ENCODE measurements at regions not wholly inside any gene's neighbourhood (a gene's known extent, or its start where the extent isn't known, plus 50 kb on each side); places are given as distances from the start of the nearest gene placed in this dataset.

GRCh38 chr12:40502322-40502721 is 189.9 kb upstream of the CNTN1 start:
- peak in 1 of 3 donors; percentile 11 for DNase-seq
- no peaks in the 10 kb centered on the region for H3K36me3 ChIP-seq (ENCODE audit: control insufficient read depth in 4 of 4, insufficient read depth in 4 of 4, low read length in 3 of 4)
- 100% methylated on average over 2 of the region's 3 CpGs for WGBS (ENCODE audit: insufficient coverage)
- H3K4me1 ChIP-seq (ENCODE audit: control extremely low read depth in 1 of 4, control insufficient read depth in 4 of 4, insufficient read depth in 4 of 4, low read length in 3 of 4), result peaks cover 0 to 3% (median 0%) of the 10 kb centered on the region in 4 experiments
- H3K4me3 ChIP-seq (ENCODE audit: control insufficient read depth in 1 of 7, extremely low read depth in 1 of 7, insufficient read depth in 4 of 7, low read depth in 2 of 7, low read length in 6 of 7), result no peak overlapping the region
- no peak overlapping the region for H3K27ac ChIP-seq (ENCODE audit: insufficient read depth in 1 of 2, low read depth in 1 of 2, low read length in 2 of 2, poor library complexity in 1 of 2, severe bottlenecking in 2 of 2)
- peaks cover 0 to 1% (median 0%) of the 10 kb centered on the region in 5 experiments for H3K9me3 ChIP-seq (ENCODE audit: control extremely low read depth in 1 of 5, control insufficient read depth in 4 of 5, insufficient read depth in 2 of 5, low read depth in 1 of 5, low read length in 4 of 5)
- ChIA-PET POLR2A (no interaction called here), CTCF (no interaction called here)
- no peaks in the 10 kb centered on the region for H3K27me3 ChIP-seq (replicated peaks in 2 of 5; ENCODE audit: control insufficient read depth in 4 of 5, insufficient read depth in 5 of 5, low read length in 4 of 5)

- Histone ChIP-seq H3K36me3 (ENCODE audit: control insufficient read depth in 4 of 4, insufficient read depth in 4 of 4, low read length in 3 of 4) (no peaks in the 10 kb centered on the region), H3K27me3 (replicated peaks in 2 of 5; ENCODE audit: control insufficient read depth in 4 of 5, insufficient read depth in 5 of 5, low read length in 4 of 5) (no peaks in the 10 kb centered on the region), H3K9me3 (ENCODE audit: control extremely low read depth in 1 of 5, control insufficient read depth in 4 of 5, insufficient read depth in 2 of 5, low read depth in 1 of 5, low read length in 4 of 5) (peaks cover 0 to 1% (median 0%) of the 10 kb centered on the region in 5 experiments), H3K4me3 (ENCODE audit: control insufficient read depth in 1 of 7, extremely low read depth in 1 of 7, insufficient read depth in 4 of 7, low read depth in 2 of 7, low read length in 6 of 7) (no peak overlapping the region), H3K4me1 (ENCODE audit: control extremely low read depth in 1 of 4, control insufficient read depth in 4 of 4, insufficient read depth in 4 of 4, low read length in 3 of 4) (peaks cover 0 to 3% (median 0%) of the 10 kb centered on the region in 4 experiments), H3K27ac (ENCODE audit: insufficient read depth in 1 of 2, low read depth in 1 of 2, low read length in 2 of 2, poor library complexity in 1 of 2, severe bottlenecking in 2 of 2) (no peak overlapping the region)
- no peak for DNase-seq
- WGBS (ENCODE audit: insufficient coverage), result no CpG with 5 or more reads among the region's 1 CpG
- ChIA-PET POLR2A (no interaction called here), CTCF (no interaction called here)
These were observed 186.9 kb upstream of the CNTN1 start for GRCh38 chr12:40505327-40505726.

- Histone ChIP-seq H3K4me3 (ENCODE audit: control insufficient read depth in 1 of 7, extremely low read depth in 1 of 7, insufficient read depth in 4 of 7, low read depth in 2 of 7, low read length in 6 of 7) (no peak overlapping the region), H3K4me1 (ENCODE audit: control extremely low read depth in 1 of 4, control insufficient read depth in 4 of 4, insufficient read depth in 4 of 4, low read length in 3 of 4) (no peaks in the 10 kb centered on the region), H3K9me3 (ENCODE audit: control extremely low read depth in 1 of 5, control insufficient read depth in 4 of 5, insufficient read depth in 2 of 5, low read depth in 1 of 5, low read length in 4 of 5) (no peaks in the 10 kb centered on the region), H3K27ac (ENCODE audit: insufficient read depth in 1 of 2, low read depth in 1 of 2, low read length in 2 of 2, poor library complexity in 1 of 2, severe bottlenecking in 2 of 2) (no peak overlapping the region), H3K36me3 (ENCODE audit: control insufficient read depth in 4 of 4, insufficient read depth in 4 of 4, low read length in 3 of 4) (no peaks in the 10 kb centered on the region), H3K27me3 (replicated peaks in 2 of 5; ENCODE audit: control insufficient read depth in 4 of 5, insufficient read depth in 5 of 5, low read length in 4 of 5) (no peaks in the 10 kb centered on the region)
- POLR2A ChIA-PET, result no interaction called here
- DNase-seq, result no peak
- no CpG with 5 or more reads among the region's 1 CpG for WGBS (ENCODE audit: insufficient coverage)
- CTCF ChIA-PET, result no interaction called here
These were observed 183.8 kb upstream of the CNTN1 start for GRCh38 chr12:40508421-40508820.

GRCh38 chr12:40511341-40511740 is 180.9 kb upstream of the CNTN1 start:
- peaks cover 0 to 17% (median 1%) of the 10 kb centered on the region in 4 experiments for H3K4me1 ChIP-seq (ENCODE audit: control extremely low read depth in 1 of 4, control insufficient read depth in 4 of 4, insufficient read depth in 4 of 4, low read length in 3 of 4)
- no peaks in the 10 kb centered on the region for H3K27me3 ChIP-seq (replicated peaks in 2 of 5; ENCODE audit: control insufficient read depth in 4 of 5, insufficient read depth in 5 of 5, low read length in 4 of 5)
- WGBS (ENCODE audit: insufficient coverage), result 100% methylated on average over 3 of the region's 5 CpGs
- CTCF ChIA-PET, result no interaction called here
- no peak overlapping the region for H3K27ac ChIP-seq (ENCODE audit: insufficient read depth in 1 of 2, low read depth in 1 of 2, low read length in 2 of 2, poor library complexity in 1 of 2, severe bottlenecking in 2 of 2)
- H3K9me3 ChIP-seq (ENCODE audit: control extremely low read depth in 1 of 5, control insufficient read depth in 4 of 5, insufficient read depth in 2 of 5, low read depth in 1 of 5, low read length in 4 of 5), result no peaks in the 10 kb centered on the region
- H3K36me3 ChIP-seq (ENCODE audit: control insufficient read depth in 4 of 4, insufficient read depth in 4 of 4, low read length in 3 of 4), result no peaks in the 10 kb centered on the region
- H3K4me3 ChIP-seq (ENCODE audit: control insufficient read depth in 1 of 7, extremely low read depth in 1 of 7, insufficient read depth in 4 of 7, low read depth in 2 of 7, low read length in 6 of 7), result no peak overlapping the region
- DNase-seq, result no peak
- POLR2A ChIA-PET, result no interaction called here

GRCh38 chr12:40515041-40515816 is 177.0 kb upstream of the CNTN1 start:
- H3K27ac ChIP-seq (ENCODE audit: insufficient read depth in 1 of 2, low read depth in 1 of 2, low read length in 2 of 2, poor library complexity in 1 of 2, severe bottlenecking in 2 of 2), result no peak overlapping the region
- no peak overlapping the region for H3K4me3 ChIP-seq (ENCODE audit: control insufficient read depth in 1 of 7, extremely low read depth in 1 of 7, insufficient read depth in 4 of 7, low read depth in 2 of 7, low read length in 6 of 7)
- peak in 2 of 3 donors; percentile 39 to 43 for DNase-seq
- peaks cover 0 to 17% (median 1%) of the 10 kb centered on the region in 4 experiments for H3K4me1 ChIP-seq (ENCODE audit: control extremely low read depth in 1 of 4, control insufficient read depth in 4 of 4, insufficient read depth in 4 of 4, low read length in 3 of 4)
- 8% methylated on average over 2 of the region's 5 CpGs for WGBS (ENCODE audit: insufficient coverage)
- POLR2A ChIA-PET, result no interaction called here
- H3K36me3 ChIP-seq (ENCODE audit: control insufficient read depth in 4 of 4, insufficient read depth in 4 of 4, low read length in 3 of 4), result no peaks in the 10 kb centered on the region
- CTCF ChIA-PET, result no interaction called here
- H3K9me3 ChIP-seq (ENCODE audit: control extremely low read depth in 1 of 5, control insufficient read depth in 4 of 5, insufficient read depth in 2 of 5, low read depth in 1 of 5, low read length in 4 of 5), result no peaks in the 10 kb centered on the region
- H3K27me3 ChIP-seq (replicated peaks in 2 of 5; ENCODE audit: control insufficient read depth in 4 of 5, insufficient read depth in 5 of 5, low read length in 4 of 5), result no peaks in the 10 kb centered on the region

- Histone ChIP-seq H3K4me1 (ENCODE audit: control extremely low read depth in 1 of 4, control insufficient read depth in 4 of 4, insufficient read depth in 4 of 4, low read length in 3 of 4) (peaks cover 0 to 9% (median 3%) of the 10 kb centered on the region in 4 experiments), H3K4me3 (ENCODE audit: control insufficient read depth in 1 of 7, extremely low read depth in 1 of 7, insufficient read depth in 4 of 7, low read depth in 2 of 7, low read length in 6 of 7) (no peak overlapping the region), H3K27me3 (replicated peaks in 2 of 5; ENCODE audit: control insufficient read depth in 4 of 5, insufficient read depth in 5 of 5, low read length in 4 of 5) (no peaks in the 10 kb centered on the region), H3K36me3 (ENCODE audit: control insufficient read depth in 4 of 4, insufficient read depth in 4 of 4, low read length in 3 of 4) (no peaks in the 10 kb centered on the region), H3K27ac (ENCODE audit: insufficient read depth in 1 of 2, low read depth in 1 of 2, low read length in 2 of 2, poor library complexity in 1 of 2, severe bottlenecking in 2 of 2) (no peak overlapping the region), H3K9me3 (ENCODE audit: control extremely low read depth in 1 of 5, control insufficient read depth in 4 of 5, insufficient read depth in 2 of 5, low read depth in 1 of 5, low read length in 4 of 5) (peaks cover 0 to 2% (median 0%) of the 10 kb centered on the region in 5 experiments)
- no peak for DNase-seq
- 100% methylated on average over 1 of the region's 3 CpGs for WGBS (ENCODE audit: insufficient coverage)
- ChIA-PET POLR2A (no interaction called here), CTCF (no interaction called here)
These were observed 169.4 kb upstream of the CNTN1 start for GRCh38 chr12:40522837-40523236.

- H3K36me3 ChIP-seq (ENCODE audit: control insufficient read depth in 4 of 4, insufficient read depth in 4 of 4, low read length in 3 of 4), result no peaks in the 10 kb centered on the region
- DNase-seq, result peak in 2 of 3 donors; percentile 19 to 23
- peaks cover 0 to 9% (median 3%) of the 10 kb centered on the region in 4 experiments for H3K4me1 ChIP-seq (ENCODE audit: control extremely low read depth in 1 of 4, control insufficient read depth in 4 of 4, insufficient read depth in 4 of 4, low read length in 3 of 4)
- H3K27me3 ChIP-seq (replicated peaks in 2 of 5; ENCODE audit: control insufficient read depth in 4 of 5, insufficient read depth in 5 of 5, low read length in 4 of 5), result no peaks in the 10 kb centered on the region
- no peak overlapping the region for H3K27ac ChIP-seq (ENCODE audit: insufficient read depth in 1 of 2, low read depth in 1 of 2, low read length in 2 of 2, poor library complexity in 1 of 2, severe bottlenecking in 2 of 2)
- no peak overlapping the region for H3K4me3 ChIP-seq (ENCODE audit: control insufficient read depth in 1 of 7, extremely low read depth in 1 of 7, insufficient read depth in 4 of 7, low read depth in 2 of 7, low read length in 6 of 7)
- H3K9me3 ChIP-seq (ENCODE audit: control extremely low read depth in 1 of 5, control insufficient read depth in 4 of 5, insufficient read depth in 2 of 5, low read depth in 1 of 5, low read length in 4 of 5), result peaks cover 0 to 2% (median 0%) of the 10 kb centered on the region in 5 experiments
- ChIA-PET CTCF (no interaction called here), POLR2A (no interaction called here)
- 67% methylated on average over 3 of the region's 3 CpGs for WGBS (ENCODE audit: insufficient coverage)
These were observed 167.2 kb upstream of the CNTN1 start for GRCh38 chr12:40525054-40525453.

Data from common myeloid progenitor, CD34-positive (primary cell).